Fibroblast of peridontal ligament (primary cell): ENCODE measurements at regions not wholly inside any gene's neighbourhood (a gene's known extent, or its start where the extent isn't known, plus 50 kb on each side); places are given as distances from the start of the nearest gene placed in this dataset.
"Not testable (repeated sequence)": the region's sequence is repeated elsewhere in the genome, so short reads cannot be mapped to it uniquely, and the experiment has no call there.

ENCODE experiments used
- DNase-seq: peaks from one replicate; pipeline ENCODE4 v3.0.0-alpha.2; 2010; ENCODE audit errors: extremely low read depth

DNA sequence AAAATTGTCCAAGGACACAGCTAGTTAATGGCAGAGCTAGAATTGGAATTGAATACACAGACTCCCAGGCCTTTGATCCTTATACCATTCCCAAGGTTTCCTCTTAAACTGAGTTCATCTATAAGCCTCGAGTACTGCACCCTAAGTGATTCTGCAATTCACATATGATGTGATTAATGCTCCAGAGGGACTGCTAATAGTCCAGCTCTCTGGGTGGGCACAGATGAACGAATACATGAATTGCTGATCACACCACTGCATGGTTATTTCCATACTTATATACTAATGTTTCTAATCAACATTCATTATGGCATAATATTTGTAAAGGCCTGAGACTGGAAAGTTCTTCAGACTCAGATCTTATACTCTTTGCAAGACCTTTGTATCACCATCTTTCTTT, 101.8 kb downstream of the NUFIP1 start:
- no peak for DNase-seq

GRCh38 chr13:44884076-44884729, 105.1 kb downstream of the NUFIP1 start:
- DNase-seq, result peak; percentile 66

DNA sequence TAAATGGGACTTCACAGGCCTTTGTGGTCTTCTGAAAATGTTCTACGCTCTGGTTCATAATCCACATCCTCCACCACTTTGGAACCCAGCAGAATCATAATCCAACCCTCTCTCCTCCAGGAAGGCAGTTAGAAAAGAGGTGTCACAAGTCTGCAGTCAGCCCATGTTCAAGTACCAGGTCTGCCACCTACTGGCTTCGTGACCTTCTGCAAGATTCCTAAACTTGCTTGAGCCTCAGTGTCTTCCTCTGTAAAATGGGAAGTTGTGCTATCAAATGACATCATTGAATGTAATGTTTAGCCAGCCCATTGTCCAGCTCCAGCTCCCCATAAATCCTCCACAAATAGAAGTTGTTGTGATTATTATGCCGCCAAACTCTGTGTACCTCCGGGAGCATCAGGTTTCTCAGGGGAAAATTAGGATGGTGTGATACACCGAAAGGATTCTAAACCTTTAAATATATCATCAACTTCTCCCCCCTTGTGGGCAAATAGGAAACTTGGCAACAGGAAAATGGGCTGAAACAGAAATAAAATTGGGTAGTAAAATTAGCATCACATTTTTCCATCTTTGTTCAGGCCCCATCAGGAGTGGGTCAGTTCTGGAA, 109.7 kb downstream of the NUFIP1 start:
- DNase-seq, result peak; percentile 73

- no peak for DNase-seq
Measured at GRCh38 chr13:44876782-44877324, 112.4 kb downstream of the NUFIP1 start.

DNA sequence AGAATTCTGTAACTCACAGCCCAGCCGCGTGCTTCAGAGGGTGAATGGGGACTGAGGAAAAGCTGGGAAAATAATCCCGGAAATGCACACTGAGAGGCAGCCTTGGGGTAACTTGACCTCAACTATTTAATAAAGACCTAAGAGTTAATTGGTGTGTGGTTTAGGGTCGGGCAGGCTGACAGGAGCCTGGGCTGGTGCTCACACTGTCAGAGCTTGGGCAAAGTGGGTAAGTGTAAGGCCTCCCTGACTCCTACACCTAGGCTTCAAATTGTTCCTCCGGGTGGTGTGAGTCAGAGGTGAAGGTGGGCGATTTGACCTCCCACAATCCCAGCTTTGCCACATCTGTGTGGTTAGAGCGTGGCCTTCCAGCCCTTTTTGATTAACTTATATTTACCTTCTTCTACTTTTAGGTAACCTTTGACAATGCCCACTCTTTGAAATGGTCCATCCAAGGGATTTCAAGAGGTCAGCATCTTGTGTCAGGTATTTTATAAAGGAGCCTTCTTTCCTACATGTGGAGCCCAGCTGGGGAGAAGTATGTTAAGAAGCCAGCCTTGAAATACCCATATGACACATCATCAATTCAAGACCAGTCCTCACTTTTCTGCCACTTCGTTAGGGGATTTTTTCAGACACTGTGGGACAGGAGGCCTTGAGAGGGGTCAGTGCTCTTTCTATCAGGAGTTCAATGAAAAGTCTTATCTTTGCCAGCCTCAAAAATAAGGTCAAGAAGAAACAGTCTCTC, 114.2 kb downstream of the NUFIP1 start:
- peak; percentile 27 for DNase-seq

GRCh38 chr13:44874176-44874575, 115.1 kb downstream of the NUFIP1 start:
- no peak for DNase-seq

GRCh38 chr13:44873461-44873860, 115.8 kb downstream of the NUFIP1 start:
- DNase-seq, result no peak

DNA sequence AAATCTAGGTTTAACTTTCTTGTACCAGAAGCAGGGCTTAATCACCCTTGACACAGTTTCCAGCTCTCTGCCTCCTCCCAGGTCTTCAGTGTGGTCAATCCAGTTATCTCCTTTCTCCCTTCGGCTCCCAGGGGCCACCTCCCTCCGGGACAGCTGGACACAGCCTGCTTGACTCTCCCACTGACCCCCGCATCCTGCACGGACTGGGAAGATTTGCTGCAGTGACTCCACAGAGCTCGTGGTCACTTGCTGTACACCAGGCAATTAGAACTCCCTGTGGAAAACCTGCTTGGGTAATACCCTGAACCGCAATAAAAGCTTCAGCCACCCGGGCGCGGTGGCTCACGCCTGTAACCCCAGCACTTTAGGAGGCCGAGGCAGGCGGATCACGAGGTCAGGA, 116.5 kb downstream of the NUFIP1 start:
- DNase-seq, result no peak

DNA sequence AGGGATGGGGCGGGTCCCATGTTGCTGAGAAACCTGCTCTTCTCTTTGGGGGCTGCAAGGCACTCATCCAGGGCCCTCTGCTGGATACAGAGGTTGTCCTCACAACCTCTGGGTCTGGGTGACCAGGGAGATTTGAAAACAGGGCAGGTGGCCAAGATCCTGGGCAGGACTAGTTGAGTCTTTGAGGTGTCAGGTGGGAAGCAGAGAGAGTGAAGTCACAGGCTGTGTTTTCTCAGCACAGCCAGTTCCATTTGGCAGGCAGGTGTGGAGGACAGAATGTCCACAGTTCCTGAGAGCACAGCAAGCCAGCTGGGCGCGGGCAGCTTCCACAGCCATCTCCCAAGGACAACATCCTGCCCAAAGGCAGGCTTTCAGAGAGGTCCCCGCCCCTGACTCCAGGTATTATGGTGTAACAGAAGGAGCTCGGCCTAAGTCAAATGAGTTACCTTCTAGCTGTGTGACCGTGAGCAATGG, 118.8 kb downstream of the NUFIP1 start:
- DNase-seq, result no peak

DNA sequence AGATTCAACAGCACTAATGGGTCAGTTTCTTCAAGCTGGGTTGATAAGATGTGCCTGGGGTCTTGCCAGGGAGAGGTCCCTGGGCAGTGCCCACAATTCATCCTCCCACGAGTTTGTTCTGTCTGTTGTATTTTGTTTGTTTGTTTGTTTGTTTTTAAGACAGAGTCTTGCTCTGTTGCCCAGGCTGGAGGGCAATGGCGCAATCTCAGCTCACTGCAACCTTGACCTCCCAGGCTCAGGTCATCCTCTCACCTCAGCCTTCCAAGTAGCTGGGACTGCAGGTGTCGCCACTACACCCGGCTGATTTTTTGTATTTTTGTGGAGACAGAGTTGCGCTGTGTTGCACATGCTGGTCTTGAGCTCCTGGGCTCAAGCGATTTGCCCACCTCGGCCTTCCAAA, 120.1 kb downstream of the NUFIP1 start:
- DNase-seq, result no peak

GRCh38 chr13:44868397-44868796, 120.9 kb downstream of the NUFIP1 start:
- no peak for DNase-seq

- DNase-seq, result no peak
Measured at GRCh38 chr13:44867825-44868224, 121.4 kb downstream of the NUFIP1 start.

- no peak for DNase-seq
Measured at GRCh38 chr13:44866411-44866911, 122.8 kb downstream of the NUFIP1 start.

DNA sequence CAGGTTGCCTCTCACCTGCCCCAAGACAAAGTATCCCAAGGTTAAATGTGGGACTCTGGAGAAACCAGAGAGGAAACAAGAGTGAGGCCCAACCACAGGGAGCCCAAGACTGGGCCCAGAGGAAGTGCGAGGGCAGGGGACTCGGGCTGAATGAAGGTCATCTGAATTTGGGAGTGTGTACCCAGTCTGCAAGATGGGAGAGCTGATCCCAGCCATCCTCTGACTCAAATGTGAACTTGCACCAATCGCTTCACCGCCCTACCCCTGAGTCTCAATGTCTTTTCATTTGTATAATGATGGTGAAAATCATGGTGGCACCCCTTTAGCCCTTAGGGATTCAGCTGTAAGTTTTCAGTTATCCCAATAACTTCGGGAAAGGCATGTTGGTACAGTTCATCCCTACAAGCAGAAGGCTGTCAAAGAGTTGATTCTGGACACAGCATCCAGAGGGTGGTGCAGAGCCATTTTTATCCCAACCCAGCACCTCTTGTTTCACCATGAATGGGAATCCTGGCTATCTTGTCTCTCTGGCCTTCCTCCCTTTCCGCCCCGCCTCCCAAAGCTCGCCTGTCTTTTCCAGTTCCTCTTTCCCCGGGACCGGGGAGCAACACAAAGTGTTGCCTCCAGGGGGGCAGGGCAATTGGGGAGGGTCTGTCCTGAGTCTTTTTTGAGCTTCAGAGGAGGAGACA, 123.4 kb downstream of the NUFIP1 start:
- DNase-seq, result no peak

DNA sequence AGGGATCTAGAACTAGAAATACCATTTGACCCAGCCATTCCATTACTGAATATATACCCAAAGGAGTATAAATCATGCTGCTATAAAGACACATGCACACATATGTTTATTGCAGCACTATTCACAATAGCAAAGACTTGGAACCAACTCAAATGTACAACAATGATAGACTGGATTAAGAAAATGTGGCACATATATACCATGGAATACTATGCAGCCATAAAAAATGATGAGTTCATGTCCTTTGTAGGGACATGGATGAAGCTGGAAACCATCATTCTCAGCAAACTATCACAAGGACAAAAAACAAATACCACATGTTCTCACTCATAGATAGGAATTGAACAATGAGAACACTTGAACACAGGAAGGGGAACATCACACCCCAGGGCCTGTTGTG, 125.6 kb downstream of the NUFIP1 start:
- DNase-seq, result not testable (repeated sequence)

DNA sequence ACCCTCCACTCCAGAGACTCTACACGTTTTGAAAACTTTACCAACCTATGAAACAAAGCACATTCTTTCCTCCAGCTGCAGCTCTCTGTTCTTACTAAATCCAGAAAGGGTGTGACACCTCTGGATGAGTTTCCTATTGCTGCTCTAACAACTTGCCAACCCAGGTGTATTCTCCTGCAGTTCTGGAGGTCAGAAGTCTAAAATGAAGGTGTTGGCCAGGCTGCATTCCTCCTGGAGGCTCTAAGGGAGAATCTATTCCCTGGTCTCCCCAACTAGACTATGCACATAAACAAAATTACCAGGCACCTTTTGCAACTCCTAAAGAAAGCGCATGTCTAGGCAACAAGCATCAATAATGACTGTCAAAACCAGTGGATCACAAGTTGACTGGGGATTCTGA, 128.8 kb downstream of the NUFIP1 start:
- no peak for DNase-seq

DNA sequence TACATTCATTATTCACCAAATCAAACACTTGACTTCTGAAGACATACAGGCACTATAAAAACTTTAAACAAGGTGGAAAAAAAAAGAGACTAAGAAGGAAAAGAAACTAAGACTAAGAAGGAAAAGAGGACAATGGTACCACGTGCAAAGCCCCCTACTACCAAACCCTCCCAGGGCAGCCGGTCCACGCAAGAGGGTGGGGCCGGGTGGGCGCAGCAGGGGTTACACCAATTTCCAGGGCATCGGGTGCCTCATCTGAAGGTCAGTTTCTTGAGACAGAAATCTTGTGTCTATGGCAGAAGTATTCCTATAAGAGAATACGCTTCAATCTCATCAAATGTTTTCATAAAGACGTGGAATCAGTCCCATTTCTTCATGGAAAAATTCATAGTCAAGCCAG, 131.5 kb downstream of the NUFIP1 start:
- no peak for DNase-seq

- DNase-seq, result no peak
Measured at GRCh38 chr13:44857061-44857460, 132.2 kb downstream of the NUFIP1 start.

DNA sequence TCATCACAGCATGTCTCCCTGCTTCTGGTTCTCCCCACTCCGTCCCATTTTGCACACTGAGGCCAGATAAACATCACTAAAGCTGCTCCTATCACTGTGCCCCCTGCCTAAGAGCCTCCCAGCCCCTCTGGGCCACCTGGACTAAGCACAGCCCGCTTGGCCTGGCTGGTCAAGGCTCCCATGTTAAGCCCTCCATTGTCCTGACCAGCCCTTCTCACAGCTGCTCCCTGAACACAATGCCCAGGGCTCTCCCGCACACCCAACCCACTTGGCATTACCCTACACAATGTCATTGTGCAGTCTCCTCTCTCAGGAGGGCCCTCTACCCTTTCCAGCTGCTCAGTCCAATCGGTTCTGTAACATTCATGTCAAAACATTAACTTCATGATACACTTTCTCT, 133.4 kb downstream of the NUFIP1 start:
- DNase-seq, result no peak

DNA sequence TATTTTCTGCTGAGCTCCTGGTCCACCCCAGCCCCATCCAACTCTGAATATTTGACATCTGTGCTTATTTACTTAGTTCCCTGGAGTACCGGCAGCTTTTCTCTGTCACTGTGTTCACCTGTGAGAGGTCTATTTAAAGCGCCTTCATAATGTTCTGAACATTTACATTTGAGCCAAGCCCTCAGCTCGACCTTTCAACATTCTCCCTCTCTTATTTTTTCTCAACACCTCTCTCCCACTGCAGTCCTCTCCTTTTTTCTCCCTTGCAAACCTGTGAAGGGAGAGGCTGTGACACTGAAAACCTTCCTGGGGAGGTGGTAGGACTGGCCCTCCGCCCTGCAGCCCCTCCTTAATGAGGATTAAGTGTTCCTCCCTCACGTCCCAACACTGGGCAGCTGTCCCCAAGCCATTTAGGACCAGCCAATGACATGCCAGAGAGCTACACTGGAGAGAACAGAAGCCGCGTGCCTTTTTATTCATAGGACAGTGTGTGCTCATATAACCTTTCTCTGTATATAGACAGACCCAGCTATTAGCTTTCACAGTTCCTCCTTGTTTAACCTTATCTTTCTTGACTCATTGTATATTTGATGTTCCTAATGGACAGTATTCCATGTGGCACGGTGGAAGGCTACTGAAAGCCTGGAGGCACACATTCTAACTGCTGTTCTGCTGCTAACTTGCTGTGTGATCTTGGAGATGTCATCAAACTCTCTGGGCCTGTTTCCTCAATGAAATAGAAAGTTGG, 134.8 kb downstream of the NUFIP1 start:
- no peak for DNase-seq

GRCh38 chr13:44853641-44854040, 135.6 kb downstream of the NUFIP1 start:
- DNase-seq, result peak; percentile 46
